GM12872 (cell line): ENCODE measurements at regions not wholly inside any gene's neighbourhood (a gene's known extent, or its start where the extent isn't known, plus 50 kb on each side); places are given as distances from the start of the nearest gene placed in this dataset.

Experiments used
- TF ChIP-seq, protein P1 (sequence below): IDR thresholded peaks from 3 replicates; pipeline ENCODE4 v1.5.1; 2011; ENCODE audit warnings: low read depth, mild to moderate bottlenecking, low read length, moderate library complexity; ENCODE audit not compliant: insufficient read depth

DNA sequence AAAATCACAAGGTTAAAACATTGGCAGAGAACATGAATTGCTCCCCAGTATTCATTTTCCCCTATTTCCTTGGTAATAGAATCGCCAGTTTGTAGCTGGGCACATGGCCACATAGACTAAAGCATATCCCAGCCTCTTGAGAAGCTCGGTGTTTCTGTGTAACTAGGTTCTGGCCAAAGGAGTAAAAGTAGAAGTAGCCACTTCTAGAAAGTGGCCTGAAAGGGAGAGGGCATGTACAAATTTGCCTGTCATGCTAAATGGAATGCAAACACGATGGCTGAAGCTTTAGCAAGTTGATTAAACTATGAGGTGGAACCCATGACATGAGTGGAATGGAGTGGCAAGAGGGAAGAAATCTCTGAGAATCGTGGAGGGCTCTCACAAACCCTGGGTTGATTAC lies 173.7 kb upstream of the EGLN3 start:
- TF ChIP-seq, protein P1, sequence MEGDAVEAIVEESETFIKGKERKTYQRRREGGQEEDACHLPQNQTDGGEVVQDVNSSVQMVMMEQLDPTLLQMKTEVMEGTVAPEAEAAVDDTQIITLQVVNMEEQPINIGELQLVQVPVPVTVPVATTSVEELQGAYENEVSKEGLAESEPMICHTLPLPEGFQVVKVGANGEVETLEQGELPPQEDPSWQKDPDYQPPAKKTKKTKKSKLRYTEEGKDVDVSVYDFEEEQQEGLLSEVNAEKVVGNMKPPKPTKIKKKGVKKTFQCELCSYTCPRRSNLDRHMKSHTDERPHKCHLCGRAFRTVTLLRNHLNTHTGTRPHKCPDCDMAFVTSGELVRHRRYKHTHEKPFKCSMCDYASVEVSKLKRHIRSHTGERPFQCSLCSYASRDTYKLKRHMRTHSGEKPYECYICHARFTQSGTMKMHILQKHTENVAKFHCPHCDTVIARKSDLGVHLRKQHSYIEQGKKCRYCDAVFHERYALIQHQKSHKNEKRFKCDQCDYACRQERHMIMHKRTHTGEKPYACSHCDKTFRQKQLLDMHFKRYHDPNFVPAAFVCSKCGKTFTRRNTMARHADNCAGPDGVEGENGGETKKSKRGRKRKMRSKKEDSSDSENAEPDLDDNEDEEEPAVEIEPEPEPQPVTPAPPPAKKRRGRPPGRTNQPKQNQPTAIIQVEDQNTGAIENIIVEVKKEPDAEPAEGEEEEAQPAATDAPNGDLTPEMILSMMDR, result no peak

DNA sequence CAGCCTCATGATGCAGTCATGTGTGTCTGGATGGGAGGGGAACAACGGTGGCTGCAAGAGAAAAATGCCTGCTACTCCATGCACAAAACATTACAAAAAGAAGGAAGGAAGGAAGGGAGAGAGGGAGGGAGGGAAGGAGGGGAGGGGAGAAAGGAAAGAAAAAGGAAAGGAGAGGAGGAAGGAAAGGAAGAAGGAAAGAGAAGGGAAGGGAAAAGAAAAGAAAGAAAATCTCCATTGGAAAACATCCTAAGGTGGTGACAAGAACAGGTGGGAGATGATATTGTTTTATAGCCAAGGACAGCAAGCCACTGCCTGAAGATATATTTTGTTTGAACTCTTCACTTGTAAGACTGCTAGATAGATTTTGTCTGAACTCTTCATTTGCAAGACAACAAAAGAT lies 171.8 kb upstream of the EGLN3 start:
- TF ChIP-seq, protein P1, result no peak

DNA sequence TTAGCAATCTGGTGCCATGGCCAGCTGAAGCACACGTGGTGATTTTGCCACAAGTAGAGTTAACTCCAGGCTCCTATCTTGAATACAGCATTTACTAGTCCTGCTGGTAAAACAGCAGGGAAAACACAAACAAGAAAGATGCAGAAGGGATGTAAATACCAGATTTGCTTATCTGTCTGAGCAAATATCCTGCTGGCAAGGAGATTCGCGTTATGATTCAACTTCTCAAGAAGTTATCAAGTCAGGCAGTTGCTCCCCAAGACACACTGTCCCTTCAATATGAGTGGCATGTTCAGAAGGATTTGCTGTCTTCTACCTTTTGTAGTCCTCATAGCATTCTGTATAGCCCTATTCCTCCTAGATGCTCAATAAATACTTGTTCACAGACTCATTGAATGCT lies 171.2 kb upstream of the EGLN3 start:
- TF ChIP-seq, protein P1, result no peak

DNA sequence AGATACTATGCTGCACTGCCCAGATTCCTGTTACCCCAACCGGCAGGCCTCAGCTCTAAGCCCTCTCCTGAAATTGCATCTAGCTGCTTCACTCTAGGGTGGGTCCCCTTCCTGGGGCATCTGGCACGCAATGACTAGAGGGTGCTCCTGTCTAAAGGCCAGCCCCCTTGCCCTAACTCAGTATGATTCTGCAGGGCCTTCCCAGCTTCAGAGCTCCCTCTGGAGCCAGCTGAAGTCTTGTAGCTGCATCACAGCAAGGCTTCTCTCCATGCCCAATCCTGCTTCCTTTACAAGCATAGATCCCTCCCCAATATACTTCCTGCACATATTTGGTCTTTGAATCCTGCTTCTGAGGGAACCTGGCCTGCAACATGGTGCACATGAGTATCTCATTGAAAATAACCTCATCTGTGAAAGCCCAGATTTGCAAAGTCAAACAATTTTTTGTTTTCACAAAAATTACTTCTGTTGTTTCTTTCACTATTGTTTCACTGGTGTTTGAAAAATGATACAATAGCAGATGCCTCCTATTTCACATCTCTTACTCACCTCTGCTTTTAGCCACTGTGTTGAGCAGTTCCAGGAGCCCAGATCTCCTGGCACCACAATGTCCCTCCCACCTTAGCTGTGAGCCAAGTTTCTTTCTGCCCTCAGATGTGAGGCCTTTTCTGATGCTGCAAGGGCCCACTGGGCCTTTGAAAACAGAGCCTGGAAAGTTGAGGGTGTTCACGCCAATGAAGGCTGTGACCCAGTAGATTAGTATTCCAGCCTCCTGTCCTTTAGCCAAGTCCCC lies 169.5 kb upstream of the EGLN3 start:
- TF ChIP-seq, protein P1, result no peak

DNA sequence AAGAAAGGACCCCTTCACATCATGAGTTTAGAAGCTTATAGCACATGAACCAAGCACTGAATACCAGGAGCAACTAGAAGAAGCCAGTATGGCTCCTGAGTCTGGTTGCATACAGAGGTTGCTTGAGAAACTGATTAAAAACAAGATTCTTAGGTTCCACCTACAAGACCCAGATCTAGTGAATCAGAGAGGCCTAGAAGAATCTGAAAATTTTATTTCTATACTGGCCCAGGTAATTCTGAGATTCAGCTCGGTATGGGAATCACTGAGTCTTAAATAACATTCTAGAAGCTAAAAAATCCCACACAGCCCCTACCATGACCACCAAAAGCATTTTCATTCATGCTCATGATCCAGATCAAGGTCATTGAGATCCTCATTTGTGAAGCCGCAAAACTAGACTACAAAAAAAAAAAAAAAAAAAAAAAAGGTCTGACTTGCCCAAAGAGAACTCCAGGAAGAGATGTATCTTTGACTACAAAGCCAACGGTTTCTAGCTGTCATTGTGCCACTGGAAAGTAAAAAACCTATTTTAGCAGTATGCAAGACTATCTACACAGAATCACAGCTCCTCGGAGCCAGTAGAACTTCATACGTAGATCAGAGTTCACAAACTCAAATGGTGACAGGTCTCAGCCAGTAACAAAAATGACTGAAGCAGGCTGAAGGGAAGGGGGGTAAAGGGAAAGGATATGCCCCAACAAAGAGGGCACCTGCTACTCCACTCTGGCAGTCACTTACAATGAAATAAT lies 168.4 kb upstream of the EGLN3 start:
- TF ChIP-seq, protein P1, result no peak

DNA sequence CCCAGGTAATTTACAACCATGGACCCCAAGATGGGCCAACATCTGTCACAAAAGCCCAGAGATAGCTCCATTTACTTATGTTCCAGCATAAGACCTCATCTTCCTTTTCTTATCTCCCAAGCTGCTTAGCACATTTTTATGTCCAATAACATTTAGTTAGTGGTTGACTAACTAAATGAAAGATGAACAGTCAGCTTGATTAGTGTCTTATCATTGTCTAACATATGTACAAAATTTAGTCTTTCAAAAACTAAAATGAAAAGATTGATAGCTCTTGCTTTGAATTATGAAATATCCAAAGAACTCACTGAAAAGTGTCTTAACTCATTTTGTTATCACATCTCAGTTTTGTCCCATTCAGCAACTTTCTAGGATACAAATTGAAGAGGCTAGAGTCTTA lies 163.1 kb upstream of the EGLN3 start:
- TF ChIP-seq, protein P1, result no peak

DNA sequence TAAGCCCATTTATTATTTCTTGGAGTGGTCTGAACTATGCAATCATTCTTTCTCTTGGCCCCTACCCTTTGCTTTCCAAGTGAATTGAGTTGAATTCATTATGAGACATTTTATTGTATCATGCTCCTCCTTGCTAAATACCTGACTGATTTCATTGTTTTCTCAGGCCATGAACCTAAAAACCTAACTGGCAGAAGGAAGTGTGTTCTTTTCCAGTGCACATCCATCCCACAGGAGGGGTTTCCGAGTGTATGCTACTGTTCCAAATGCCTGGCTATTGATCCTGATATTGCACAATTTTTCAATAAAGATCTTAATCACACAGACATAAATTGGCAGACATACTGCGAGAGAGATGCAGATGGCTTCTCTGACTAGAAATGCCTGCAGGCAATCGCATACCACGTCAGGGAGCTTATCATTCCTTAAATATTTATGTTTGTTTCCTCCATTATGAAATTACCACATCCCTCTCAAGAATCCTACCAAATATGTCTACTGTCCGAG lies 162.2 kb upstream of the EGLN3 start:
- TF ChIP-seq, protein P1, result no peak
